HTR-8/SVneo (cell line): ENCODE measurements at regions not wholly inside any gene's neighbourhood (a gene's known extent, or its start where the extent isn't known, plus 50 kb on each side); places are given as distances from the start of the nearest gene placed in this dataset.

Experiments used
- DNase-seq: peaks from one replicate; pipeline ENCODE4 v3.0.0; 2011; ENCODE audit warnings: low spot score, mixed read lengths; ENCODE audit not compliant: insufficient read length
- FAIRE-seq: peaks from 2 replicates; lab custom pipeline; 2011; peaks lifted over from hg19 to GRCh38; lab: Jason Lieb, UNC

GRCh38 chr3:162082516-162082915 lies 585.9 kb downstream of the OTOL1 start:
- no peak for FAIRE-seq
- no peak for DNase-seq

- no peak for FAIRE-seq
Observed at GRCh38 chr3:162087361-162087760, 590.8 kb downstream of the OTOL1 start.

GRCh38 chr3:162092751-162093150 lies 596.1 kb downstream of the OTOL1 start:
- no peak for DNase-seq
- no peak for FAIRE-seq

More at GRCh38 chr3:162087361-162087760, 590.8 kb downstream of the OTOL1 start:
- no peak for DNase-seq

- no peak for FAIRE-seq
- DNase-seq = no peak
Observed at GRCh38 chr3:162094301-162094700, 597.7 kb downstream of the OTOL1 start.

GRCh38 chr3:162096874-162097273 lies 600.3 kb downstream of the OTOL1 start:
- DNase-seq (no peak), FAIRE-seq (no peak)

GRCh38 chr3:162103808-162104207 lies 607.2 kb downstream of the OTOL1 start:
- no peak for DNase-seq

GRCh38 chr3:162111861-162112260 lies 615.3 kb downstream of the OTOL1 start:
- DNase-seq (no peak), FAIRE-seq (no peak)

More at GRCh38 chr3:162103808-162104207, 607.2 kb downstream of the OTOL1 start:
- FAIRE-seq = no peak

- FAIRE-seq (no peak), DNase-seq (no peak)
Observed at GRCh38 chr3:162112719-162113118, 616.1 kb downstream of the OTOL1 start.

GRCh38 chr3:162117961-162118360 lies 621.4 kb downstream of the OTOL1 start:
- FAIRE-seq = no peak
- DNase-seq = no peak

GRCh38 chr3:162119651-162120050 lies 623.0 kb downstream of the OTOL1 start:
- no peak for DNase-seq
- no peak for FAIRE-seq

GRCh38 chr3:162122405-162122804 lies 625.8 kb downstream of the OTOL1 start:
- FAIRE-seq (no peak), DNase-seq (no peak)

GRCh38 chr3:162125790-162126189 lies 629.2 kb downstream of the OTOL1 start:
- FAIRE-seq (no peak), DNase-seq (no peak)

GRCh38 chr3:162130582-162130981 lies 634.0 kb downstream of the OTOL1 start:
- no peak for FAIRE-seq

GRCh38 chr3:162132981-162133380 lies 636.4 kb downstream of the OTOL1 start:
- no peak for DNase-seq
- no peak for FAIRE-seq

More at GRCh38 chr3:162130582-162130981, 634.0 kb downstream of the OTOL1 start:
- no peak for DNase-seq

GRCh38 chr3:162134571-162134970 lies 638.0 kb downstream of the OTOL1 start:
- FAIRE-seq = no peak
- DNase-seq = no peak

- FAIRE-seq = no peak
- DNase-seq = no peak
Observed at GRCh38 chr3:162136136-162136535, 639.5 kb downstream of the OTOL1 start.

- no peak for DNase-seq
Observed at GRCh38 chr3:162138509-162138908, 641.9 kb downstream of the OTOL1 start.

GRCh38 chr3:162139841-162140240 lies 643.2 kb downstream of the OTOL1 start:
- DNase-seq (no peak), FAIRE-seq (no peak)

More at GRCh38 chr3:162138509-162138908, 641.9 kb downstream of the OTOL1 start:
- FAIRE-seq = no peak

GRCh38 chr3:162141272-162141791 lies 644.7 kb downstream of the OTOL1 start:
- no peak for DNase-seq
- no peak for FAIRE-seq

GRCh38 chr3:162142511-162142910 lies 645.9 kb downstream of the OTOL1 start:
- no peak for DNase-seq

GRCh38 chr3:162143180-162143579 lies 646.6 kb downstream of the OTOL1 start:
- no peak for FAIRE-seq

More at GRCh38 chr3:162142511-162142910, 645.9 kb downstream of the OTOL1 start:
- FAIRE-seq = peak; percentile 9

GRCh38 chr3:162147996-162148395 lies 651.4 kb downstream of the OTOL1 start:
- FAIRE-seq (no peak), DNase-seq (no peak)

More at GRCh38 chr3:162143180-162143579, 646.6 kb downstream of the OTOL1 start:
- no peak for DNase-seq
